ENCODE measurements at regions not wholly inside any gene's neighbourhood (a gene's known extent, or its start where the extent isn't known, plus 50 kb on each side); places are given as distances from the start of the nearest gene placed in this dataset.

DNA sequence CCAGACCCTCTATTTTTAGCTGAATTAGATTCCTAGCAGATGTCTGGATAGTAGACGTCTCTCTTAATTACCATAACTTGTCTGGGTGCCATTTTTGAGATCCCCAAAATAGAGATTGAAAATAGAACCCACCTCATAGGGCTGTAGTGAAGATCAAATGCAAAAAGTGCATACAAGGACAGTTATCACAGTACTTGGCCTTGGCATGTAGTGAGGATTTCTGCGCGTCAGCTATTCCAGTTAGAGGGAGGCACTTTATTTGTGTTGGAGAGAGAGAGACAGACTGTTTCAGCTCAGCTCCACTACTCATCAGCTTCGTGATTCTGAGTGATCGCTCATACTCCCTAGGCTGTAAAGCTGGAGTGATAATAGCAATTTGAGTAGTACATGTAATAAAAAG, 59.6 kb upstream of the CDH13 start:
- no peak for DNase-seq (ENCODE audit: low read depth in 2 of 2)

DNA sequence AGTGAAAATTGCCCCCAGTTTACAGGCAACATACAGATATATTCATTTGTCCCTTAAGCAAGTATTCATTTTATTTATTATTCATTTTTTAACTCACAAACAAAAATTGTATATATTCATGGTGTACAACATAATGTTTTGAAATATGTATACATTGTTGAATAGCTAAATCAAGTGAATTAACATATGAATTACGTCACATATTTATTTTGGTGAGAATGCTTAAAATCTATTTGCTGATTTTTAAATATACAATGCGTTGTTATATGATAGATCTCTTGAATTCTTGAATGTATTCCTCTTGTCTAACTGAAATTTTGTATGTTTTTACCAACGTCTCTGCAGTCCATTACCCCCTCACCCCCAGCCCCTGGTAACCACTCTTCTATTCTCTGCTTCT, 63.4 kb upstream of the CDH13 start:
- no peak for DNase-seq (ENCODE audit: low read depth in 2 of 2)

DNA sequence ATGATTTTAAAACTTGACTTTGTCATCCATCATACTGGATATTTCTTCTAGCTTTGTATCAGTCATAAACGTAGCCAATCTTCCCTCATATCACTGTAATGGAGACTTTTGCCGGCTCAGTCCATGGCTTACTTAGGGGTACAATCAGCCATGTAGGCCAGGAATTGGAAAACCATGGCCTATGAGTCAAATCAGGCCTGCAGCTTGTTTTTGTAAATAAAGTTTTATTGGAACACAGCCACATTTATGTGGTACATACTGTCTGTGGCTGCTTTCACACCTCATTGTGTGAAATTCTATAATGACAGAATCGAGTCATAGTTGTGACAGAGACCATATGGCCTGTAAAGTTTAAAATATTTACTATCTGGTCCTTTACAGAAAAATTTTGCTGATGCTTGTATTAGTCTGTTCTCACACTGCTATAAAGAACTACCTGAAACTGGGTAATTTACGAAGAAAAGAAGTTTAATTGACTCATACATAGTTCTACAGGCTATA, 64.5 kb upstream of the CDH13 start:
- DNase-seq (ENCODE audit: low read depth in 2 of 2): no peak

DNA sequence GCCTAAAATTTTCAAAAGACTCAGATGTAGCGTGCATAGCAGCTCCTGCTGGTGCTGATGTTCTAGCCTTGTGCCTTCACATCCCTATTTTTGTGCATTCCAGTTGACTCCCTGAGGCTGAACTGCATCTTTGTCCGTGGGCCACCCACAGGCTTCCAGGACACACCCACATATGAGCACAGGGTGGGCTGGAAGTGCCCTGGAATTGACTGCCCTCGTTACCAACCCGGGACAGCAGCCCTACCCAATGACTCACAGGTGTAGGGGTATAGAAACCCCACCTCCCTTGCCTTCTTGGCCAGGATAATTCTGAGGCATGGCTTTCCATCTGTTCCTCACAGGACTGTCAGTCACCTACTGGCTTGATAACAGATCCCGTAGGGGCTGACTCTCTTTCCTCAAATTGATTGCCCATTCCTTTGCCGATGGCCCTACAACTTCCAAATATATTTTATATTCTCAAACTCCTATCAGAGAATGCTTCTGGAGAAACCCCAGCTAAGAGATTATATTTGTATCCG, 65.9 kb upstream of the CDH13 start:
- no peak for DNase-seq (ENCODE audit: low read depth in 2 of 2)

DNA sequence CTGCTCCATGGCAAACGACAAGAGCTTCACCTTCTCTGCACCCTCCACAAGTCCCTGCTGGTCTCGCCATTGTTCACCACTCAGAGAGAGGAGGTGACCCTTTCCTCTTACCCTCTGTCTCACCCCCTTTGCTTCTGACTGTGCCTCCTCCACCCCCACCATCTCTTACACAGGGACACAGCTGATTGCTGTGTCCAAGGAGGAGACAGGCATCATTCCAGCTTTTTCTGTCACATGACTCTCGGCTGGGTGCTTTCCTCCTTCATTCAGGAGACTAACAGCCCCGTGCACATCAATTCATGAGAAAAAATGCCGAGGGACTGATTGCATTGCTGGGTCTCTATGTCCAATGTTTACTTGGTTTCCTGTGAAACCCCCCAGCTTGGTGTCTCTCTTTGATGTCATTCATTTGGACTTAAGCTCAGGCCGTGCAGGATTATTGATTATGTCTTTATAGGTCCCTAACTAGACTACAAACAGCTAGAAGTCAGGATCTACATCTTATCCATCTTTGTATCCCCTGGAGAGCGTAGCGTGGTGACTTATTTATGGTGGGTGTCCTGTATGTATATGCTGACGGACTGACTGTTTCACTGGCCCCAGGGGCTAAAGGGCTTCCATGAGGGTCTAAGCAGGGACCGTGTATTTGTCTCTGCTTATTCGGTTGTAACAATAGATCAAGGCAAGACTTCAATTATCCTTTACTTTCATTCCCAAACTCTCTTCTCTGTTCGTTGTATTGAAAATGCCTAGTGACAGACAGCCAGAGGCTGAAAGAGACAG, 82.2 kb upstream of the CDH13 start:
- DNase-seq (ENCODE audit: low read depth in 2 of 2): no peak

DNA sequence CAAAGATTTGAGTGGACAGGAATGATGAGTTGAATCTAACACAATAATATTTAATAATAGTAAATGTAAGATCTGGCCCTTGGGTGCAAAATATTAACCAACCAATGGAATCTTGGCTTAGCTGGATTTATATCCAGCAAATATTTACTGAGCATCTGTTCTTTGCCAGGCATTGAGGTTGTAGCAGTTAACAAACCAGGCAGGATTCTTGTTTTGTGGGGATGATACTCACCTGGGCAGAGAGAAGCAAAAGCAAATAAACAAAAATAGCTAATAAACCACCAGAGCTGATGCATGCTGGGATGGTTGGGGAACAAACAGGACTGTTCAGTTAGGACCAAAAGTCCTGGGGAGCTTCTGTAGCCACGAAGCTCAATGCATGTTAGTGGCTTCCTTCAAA, 84.1 kb upstream of the CDH13 start:
- DNase-seq (ENCODE audit: low read depth in 2 of 2): no peak

DNA sequence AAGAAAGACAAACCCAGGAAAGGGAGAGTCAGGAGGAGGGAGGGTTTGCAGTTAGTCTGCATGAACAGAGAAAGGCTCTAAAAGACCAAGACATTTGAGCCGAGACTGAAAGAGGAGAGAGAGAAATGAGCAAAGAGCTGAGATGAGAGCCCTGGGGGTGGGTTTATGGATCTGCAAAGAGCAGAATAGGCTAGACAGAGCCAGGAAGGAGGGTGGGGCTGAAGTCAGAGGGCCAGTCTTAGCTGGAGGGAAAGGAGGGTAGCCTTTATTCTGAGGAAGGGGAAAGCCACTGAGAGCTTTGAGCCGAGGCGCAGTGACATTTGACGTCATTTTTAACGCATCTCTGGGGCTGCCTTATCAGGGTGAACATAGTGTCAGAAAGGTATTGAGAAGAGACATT, 85.7 kb upstream of the CDH13 start:
- no peak for DNase-seq (ENCODE audit: low read depth in 2 of 2)

DNA sequence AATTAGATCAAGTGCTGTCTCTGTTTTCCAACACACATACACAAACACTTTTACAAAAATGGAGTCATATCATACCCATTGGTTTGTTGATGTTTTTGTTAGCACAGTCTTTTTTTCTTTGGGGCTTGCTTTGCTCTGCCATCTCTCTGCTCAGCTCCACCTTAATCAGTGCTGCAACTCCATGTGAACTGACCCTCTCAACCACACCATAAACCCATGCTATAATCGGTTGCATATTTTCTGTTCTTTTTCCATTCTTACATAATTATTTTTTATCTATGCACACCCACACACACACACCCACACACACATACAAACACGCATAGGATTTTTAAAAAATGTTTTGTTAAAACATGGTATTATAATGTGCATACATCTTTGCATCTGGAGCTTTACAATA, 91.0 kb upstream of the CDH13 start:
- no peak for DNase-seq (ENCODE audit: low read depth in 2 of 2)

DNA sequence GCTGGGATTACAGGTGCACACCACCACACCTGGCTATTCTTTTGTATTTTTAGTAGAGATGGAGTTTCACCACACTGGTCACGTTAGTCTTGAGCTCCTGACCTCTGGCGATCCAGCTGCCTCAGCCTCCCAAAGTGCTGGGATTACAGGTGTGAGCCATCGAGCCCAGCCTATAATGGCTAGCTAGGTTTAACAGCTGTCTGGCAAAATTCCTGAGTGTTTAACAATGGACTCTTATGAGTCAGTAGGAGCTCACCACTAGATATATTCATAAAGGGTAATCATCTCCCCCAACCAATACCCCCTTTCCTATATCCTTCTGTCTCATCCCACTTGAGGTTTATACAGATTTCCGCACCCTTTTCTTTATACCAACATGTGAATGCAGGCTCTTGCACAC, 91.5 kb upstream of the CDH13 start:
- DNase-seq (ENCODE audit: low read depth in 2 of 2): no peak

DNA sequence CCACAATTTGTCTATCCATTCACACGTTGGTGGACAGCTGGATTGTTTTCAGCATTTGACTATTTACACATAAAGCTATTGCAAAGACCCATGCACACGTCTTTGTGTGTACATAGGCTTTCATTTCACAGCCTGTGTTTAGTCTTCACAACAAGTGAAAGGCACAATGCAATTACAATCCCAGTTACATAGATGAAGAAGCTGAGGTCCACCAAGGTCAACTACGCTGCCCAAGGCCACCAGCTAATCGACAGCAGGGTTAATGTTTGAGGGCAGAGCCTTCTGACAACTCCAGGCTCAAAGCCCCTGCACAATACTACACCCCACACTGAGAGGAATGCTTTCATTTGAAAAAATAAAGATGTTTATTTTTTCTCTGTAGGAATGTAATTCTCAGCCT, 93.6 kb upstream of the CDH13 start:
- no peak for DNase-seq (ENCODE audit: low read depth in 2 of 2)

DNA sequence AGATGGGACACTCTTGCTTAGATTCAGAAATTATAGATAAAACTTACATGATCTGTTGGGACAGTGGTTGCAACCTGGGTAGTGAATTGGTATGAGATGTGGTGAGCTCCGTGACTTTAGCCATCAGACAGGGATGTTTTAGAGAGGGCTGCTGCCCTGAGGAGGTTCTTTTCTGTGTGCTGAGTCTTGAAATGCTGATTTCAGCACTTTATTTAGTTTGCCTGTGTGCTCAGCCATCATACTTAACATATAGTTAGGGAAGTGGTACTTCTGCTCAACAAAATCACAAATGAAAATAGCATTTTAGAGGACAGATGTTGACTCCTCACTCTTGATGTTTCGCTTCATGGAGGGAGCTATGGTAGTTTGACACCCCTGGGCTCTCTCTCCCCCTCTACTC, 95.9 kb upstream of the CDH13 start:
- no peak for DNase-seq (ENCODE audit: low read depth in 2 of 2)

DNA sequence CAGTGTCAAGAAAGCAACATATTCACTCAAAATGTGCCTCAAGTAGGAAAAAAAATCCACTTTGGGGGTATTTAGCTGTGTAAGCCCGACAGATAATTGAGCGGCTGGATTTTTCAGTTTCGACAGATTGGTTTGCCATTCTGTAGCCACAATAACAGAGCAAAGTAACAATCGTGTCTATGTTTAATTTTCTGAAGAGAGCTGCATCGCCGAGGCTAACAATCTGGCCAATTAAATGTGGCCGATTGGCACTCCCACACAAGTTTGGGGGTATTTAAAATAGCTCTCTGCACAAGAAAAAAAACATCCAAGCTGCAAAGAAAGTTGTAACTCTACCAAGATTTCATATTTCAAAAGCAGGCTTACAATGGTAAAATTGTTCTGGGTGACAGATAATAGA, 99.7 kb upstream of the CDH13 start:
- DNase-seq (ENCODE audit: low read depth in 2 of 2): no peak

DNA sequence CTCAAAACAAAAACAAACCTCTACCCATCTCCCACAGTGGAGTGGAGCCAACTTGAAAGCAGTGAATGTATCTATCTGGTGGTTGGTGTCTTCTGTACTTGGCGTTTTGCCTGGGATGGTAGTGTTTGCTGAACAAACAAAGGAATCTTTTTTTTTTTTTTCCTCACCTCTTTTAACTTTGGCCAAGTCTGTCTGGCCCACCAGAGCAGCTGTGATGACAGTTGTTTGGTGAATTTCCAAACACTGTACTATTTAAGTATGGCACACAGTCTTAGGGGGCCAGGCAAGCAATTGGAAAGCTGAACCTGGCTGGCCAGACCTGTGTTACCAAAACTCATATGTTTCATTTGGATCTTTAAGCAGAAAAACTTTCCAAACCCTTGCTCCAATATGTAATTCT, 101.8 kb upstream of the CDH13 start:
- peak; percentile 2 to 38 for DNase-seq (ENCODE audit: low read depth in 2 of 2)

DNA sequence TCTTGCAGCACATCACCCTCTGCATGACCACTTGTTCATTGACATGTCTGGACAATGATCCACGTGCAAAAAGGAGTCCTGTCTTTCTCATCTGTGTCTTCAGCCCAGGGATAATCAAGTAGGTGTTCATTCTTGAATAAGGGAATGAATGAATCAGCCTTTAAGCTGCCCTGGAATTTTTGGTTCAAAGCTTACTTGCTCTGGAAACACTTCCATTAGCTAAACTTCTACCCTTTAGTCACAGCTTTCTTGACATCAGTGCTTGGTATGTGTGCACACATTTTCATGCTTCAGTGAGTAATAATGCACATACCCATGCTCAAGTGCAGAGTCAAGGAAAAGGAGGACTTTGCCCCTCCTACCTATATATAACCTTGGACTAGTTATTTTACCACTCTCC, 103.0 kb upstream of the CDH13 start:
- DNase-seq (ENCODE audit: low read depth in 2 of 2): no peak

DNA sequence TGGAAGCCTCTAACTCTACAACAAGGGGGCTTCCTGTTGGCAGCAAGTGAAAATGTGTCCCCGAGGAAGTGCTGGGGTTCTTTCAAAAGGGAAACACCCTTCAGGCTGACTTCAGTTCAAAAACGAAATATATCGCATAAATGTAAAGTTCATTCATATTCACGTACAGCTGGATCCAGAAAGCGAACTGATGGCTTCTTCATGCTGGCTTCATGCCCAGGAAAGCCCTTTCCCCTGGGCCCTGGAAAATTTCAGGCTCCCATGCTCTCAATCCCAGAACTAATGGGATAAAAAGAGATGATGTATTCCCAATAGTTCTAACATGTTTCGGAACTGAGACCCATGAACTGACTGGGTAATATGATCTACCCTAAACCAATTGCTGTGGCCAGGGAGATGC, 104.7 kb upstream of the CDH13 start:
- no peak for DNase-seq (ENCODE audit: low read depth in 2 of 2)

DNA sequence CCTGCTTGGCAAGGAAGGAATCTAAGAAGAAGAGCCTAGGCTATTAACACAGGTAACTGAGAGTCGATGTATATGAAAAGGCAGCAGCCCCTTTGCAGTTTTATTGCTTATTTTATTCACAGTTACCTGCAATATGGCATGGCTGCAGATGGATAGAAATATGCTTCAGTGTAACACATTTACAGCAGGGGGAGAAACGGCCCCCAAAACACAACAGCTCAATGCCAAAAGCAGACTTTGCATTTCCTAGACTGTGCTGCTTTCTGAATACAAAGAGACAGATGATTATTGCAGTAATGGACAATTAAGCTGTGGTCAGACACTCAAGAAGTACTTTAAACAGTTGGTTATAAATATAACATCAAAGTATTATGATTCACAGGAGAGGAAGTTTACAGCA, 108.0 kb upstream of the CDH13 start:
- no peak for DNase-seq (ENCODE audit: low read depth in 2 of 2)

DNA sequence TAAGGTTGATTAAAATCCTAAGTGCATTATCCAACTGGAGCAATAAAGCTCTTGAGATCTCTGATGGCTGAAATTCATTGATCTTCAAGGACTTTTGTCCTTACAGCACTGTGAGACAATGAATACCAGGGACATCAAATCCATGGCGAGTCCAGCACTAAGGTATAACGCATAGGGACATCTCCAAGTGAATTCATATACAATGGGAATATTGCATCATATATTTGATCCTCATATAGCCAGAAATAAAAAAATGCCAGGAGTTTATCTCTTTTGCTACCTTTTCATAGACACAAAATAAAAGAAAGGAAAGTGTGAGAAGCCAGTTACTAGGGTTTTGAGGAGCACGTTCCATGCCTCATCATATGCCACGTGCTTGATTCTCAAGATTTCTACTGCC, 112.5 kb upstream of the CDH13 start:
- DNase-seq (ENCODE audit: low read depth in 2 of 2): no peak

DNA sequence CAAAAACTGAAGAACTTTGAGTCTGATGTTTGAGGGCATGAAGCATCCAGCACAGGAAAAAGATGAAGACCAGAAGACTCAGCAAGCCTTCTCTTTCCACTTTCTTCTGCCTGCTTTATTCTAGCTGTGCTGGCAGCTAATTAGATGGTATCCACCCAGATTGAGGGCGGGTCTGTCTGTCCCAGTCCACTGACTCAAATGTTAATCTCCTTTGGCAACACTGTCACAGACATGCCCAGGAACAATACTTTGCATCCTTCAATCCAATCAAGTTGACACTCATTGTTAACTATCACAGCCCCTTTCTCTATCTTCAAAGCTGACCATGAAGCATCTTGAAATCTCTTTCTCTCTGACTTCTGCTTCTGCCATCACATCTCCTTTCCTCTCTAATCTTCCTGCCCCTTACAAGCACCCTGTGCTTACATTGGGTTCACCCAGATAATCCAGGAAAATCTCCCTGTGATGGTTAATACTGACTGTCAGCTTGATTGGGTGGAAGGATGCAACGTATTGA, 115.9 kb upstream of the CDH13 start:
- DNase-seq (ENCODE audit: low read depth in 2 of 2): no peak

DNA sequence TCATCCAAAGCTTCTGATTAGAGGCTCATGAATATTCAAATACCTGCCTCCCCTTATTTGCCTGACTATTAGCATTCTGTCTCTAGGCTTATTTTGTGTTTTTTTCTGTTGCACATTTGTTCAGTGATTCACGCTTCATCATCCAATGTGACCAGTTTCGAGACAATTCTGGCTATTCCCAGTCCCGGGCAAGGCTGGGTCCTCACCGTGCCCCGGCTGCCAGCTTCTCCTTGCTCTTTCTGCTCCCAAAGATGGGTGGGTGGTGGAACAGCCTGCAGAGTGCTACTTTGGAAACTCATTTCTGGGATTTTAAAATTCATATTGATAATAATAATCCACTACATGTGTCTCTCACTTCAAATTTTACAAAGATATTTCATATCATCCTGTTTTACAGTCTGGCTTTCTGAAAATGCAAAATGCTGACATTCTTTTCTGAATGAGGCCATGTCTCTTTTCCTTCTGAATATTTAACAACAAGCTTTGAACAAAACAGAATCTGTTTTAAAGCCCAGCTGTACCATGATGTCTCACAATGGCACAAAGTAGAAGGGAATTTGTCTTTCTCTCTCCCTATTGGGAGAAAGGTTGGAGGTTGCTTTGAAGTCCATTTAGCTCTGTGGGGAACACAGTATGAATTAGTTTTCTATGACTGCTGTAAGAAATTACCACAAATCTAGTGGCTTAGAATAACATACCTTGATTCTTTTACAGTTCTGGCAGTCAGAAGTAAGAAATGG, 116.9 kb upstream of the CDH13 start:
- no peak for DNase-seq (ENCODE audit: low read depth in 2 of 2)

DNA sequence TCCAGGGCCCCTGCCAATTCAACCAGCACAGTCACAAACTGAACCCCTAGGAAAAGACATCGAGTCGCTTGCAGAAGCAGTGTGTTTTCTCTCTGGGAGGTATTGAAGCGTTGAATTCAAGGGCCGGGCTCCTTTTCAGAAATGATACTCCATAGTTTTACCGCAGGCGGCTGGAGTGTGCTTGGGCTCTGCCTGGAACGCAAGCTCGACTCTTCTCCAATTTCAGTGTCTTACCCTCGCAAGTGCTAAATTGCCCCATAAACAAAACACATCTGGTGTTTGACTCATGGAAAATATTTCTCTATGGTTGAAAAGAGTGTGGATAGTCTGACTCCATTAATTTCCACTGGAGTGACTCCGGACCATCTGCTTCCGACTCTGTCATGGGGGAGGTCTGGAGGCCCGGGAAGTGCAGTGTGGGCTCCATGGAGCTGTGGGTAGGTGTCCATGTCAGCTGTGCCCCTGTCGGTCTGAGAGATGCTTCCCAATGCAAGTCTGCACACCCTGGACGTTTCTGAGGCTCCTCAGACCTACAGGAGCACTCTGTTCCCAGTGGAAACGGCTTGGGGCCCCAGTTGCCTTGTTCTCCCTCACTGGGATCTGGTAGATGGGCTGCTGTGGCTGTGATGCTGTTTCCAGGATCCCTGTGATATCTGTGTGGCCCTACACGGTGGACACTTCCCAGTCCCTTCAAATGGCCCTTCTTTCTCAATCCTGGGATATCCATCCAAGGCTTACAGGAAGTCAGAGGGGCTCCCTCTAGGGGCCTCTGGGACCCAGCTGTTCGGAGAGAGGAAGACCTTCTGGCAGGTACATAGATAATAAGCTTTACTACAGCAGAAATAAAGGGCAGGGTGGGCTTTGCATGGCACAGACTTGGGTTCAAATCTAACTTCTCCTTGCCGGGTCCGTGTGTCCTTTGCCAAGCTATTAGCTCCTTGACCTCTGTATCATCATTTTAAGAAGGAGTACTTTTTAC, 119.8 kb upstream of the CDH13 start:
- DNase-seq (ENCODE audit: low read depth in 2 of 2): no peak

DNA sequence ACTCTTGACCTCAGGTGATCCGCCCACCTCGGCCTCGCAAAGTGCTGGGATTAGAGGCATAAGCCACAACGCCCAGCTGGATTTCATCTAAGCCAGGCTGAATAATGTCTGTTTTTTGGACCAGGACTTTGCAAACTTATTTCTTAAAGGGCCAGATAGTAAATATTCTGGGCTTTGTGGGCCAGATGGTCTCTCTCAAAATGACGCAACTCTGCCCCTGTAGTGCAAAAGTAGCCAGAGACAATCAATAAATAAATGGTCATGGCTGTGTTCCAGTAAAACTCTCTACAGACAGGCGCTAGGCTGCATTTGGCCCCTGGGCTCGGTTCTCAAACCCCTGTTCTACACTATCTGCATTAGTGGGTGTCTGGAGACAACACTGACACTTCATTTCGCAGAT, 121.9 kb upstream of the CDH13 start:
- no peak for DNase-seq (ENCODE audit: low read depth in 2 of 2)

DNA sequence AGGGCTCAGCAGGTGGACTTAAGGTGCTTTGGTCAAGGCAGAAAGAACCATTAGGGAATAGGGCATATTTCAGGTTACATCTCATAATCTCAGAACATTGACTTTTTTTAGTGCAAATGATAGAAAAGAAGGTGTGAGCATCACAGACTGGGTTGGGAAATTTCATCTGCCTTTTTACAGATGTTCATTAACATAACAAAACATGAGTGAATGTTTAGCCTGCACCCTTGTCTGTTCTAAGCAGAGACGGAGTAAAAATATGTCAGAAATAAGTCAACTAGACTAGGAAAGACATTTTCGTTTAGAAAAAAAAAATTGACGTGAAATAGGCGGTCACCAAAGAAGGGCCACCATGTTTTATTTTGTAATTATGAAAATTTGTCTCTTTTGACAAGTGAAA, 127.5 kb upstream of the CDH13 start:
- DNase-seq (ENCODE audit: low read depth in 2 of 2): no peak
